H54 (cell line): ENCODE measurements at regions not wholly inside any gene's neighbourhood (a gene's known extent, or its start where the extent isn't known, plus 50 kb on each side); places are given as distances from the start of the nearest gene placed in this dataset.

Source experiments
- DNase-seq: peaks from one replicate; pipeline ENCODE4 v3.0.0; 2011; ENCODE audit warnings: low spot score, mixed read lengths; ENCODE audit not compliant: insufficient read length
- FAIRE-seq: peaks from 3 replicates; lab custom pipeline; 2011; peaks lifted over from hg19 to GRCh38; lab: Jason Lieb, UNC
- POLR2A ChIP-seq: IDR thresholded peaks from 2 replicates; pipeline ENCODE4 v1.6.1; 2011; ENCODE audit warnings: low read depth, mild to moderate bottlenecking, low read length

- DNase-seq (no peak), FAIRE-seq (no peak)
- no peak for TF ChIP-seq POLR2A
Observed at GRCh38 chr6:156451726-156452125, 325.5 kb upstream of the ARID1B start.

- TF ChIP-seq POLR2A = no peak
- DNase-seq = no peak
- no peak for FAIRE-seq
Observed at GRCh38 chr6:156451088-156451487, 326.1 kb upstream of the ARID1B start.

- no peak for TF ChIP-seq POLR2A
- FAIRE-seq (no peak), DNase-seq (no peak)
Observed at GRCh38 chr6:156450421-156450820, 326.8 kb upstream of the ARID1B start.

- DNase-seq = no peak
- no peak for FAIRE-seq
- TF ChIP-seq POLR2A = no peak
Observed at GRCh38 chr6:156449569-156449968, 327.6 kb upstream of the ARID1B start.

GRCh38 chr6:156449128-156449527 lies 328.1 kb upstream of the ARID1B start:
- FAIRE-seq = no peak
- TF ChIP-seq POLR2A = no peak
- no peak for DNase-seq

- no peak for DNase-seq
- FAIRE-seq = no peak
Observed at GRCh38 chr6:156448579-156448978, 328.6 kb upstream of the ARID1B start.

GRCh38 chr6:156440688-156441087 lies 336.5 kb upstream of the ARID1B start:
- FAIRE-seq = no peak
- TF ChIP-seq POLR2A = no peak

More at GRCh38 chr6:156448579-156448978, 328.6 kb upstream of the ARID1B start:
- TF ChIP-seq POLR2A = no peak

GRCh38 chr6:156438350-156438923 lies 338.7 kb upstream of the ARID1B start:
- no peak for TF ChIP-seq POLR2A
- FAIRE-seq (no peak), DNase-seq (no peak)

More at GRCh38 chr6:156440688-156441087, 336.5 kb upstream of the ARID1B start:
- no peak for DNase-seq

GRCh38 chr6:156437121-156437879 lies 339.9 kb upstream of the ARID1B start:
- FAIRE-seq (no peak), DNase-seq (no peak)
- TF ChIP-seq POLR2A = no peak

- TF ChIP-seq POLR2A = no peak
- no peak for FAIRE-seq
- no peak for DNase-seq
Observed at GRCh38 chr6:156434795-156435190, 342.4 kb upstream of the ARID1B start.

- no peak for TF ChIP-seq POLR2A
- DNase-seq (no peak), FAIRE-seq (no peak)
Observed at GRCh38 chr6:156434049-156434794, 343.0 kb upstream of the ARID1B start.

- FAIRE-seq (no peak), DNase-seq (no peak)
- TF ChIP-seq POLR2A = no peak
Observed at GRCh38 chr6:156432543-156432942, 344.6 kb upstream of the ARID1B start.

- no peak for FAIRE-seq
- DNase-seq = no peak
- TF ChIP-seq POLR2A = no peak
Observed at GRCh38 chr6:156430386-156430785, 346.8 kb upstream of the ARID1B start.

- FAIRE-seq (no peak), DNase-seq (peak; percentile 2)
- no peak for TF ChIP-seq POLR2A
Observed at GRCh38 chr6:156427345-156427744, 349.8 kb upstream of the ARID1B start.
